KMS-11 (cell line): ENCODE measurements at regions not wholly inside any gene's neighbourhood (a gene's known extent, or its start where the extent isn't known, plus 50 kb on each side); places are given as distances from the start of the nearest gene placed in this dataset.

ENCODE experiments used
- H2AFZ ChIP-seq: fragments of 200-600 bp; sonication (generic); 2 replicates; pipeline ENCODE4 v1.6.1; 2016; ENCODE audit warnings: antibody characterized with exemption, mixed run types, low read depth
- H3K27ac ChIP-seq: fragments of 200-600 bp; sonication (generic); 2 replicates; pipeline ENCODE4 v1.6.1; 2016; ENCODE audit warnings: mild to moderate bottlenecking, mixed run types
- H3K27me3 ChIP-seq: fragments of 200-600 bp; sonication (generic); 2 replicates; pipeline ENCODE4 v1.6.1; 2017; ENCODE audit warnings: mild to moderate bottlenecking, low read depth, mixed run types, moderate library complexity; ENCODE audit not compliant: insufficient read depth
- H3K36me3 ChIP-seq: fragments of 200-600 bp; sonication (generic); 2 replicates; pipeline ENCODE4 v1.6.1; 2017; ENCODE audit warnings: mild to moderate bottlenecking, mixed run types; ENCODE audit not compliant: insufficient read depth
- H3K4me1 ChIP-seq: fragments of 200-600 bp; sonication (generic); 2 replicates; pipeline ENCODE4 v1.6.1; 2016; ENCODE audit warnings: mild to moderate bottlenecking, low read depth, mixed run types; ENCODE audit not compliant: poor library complexity, severe bottlenecking
- H3K4me2 ChIP-seq: fragments of 200-600 bp; sonication (generic); 2 replicates; pipeline ENCODE4 v1.7.0; 2016; ENCODE audit warnings: mild to moderate bottlenecking, mixed run types
- H3K4me3 ChIP-seq: fragments of 200-600 bp; sonication (generic); IDR thresholded peaks from 2 replicates; pipeline ENCODE4 v1.6.1; 2017; ENCODE audit warnings: low read depth, low read length, mixed read lengths; ENCODE audit not compliant: insufficient read depth
- H3K79me2 ChIP-seq: fragments of 200-600 bp; sonication (generic); 2 replicates; pipeline ENCODE4 v1.6.1; 2016; ENCODE audit warnings: low read depth, mixed run types; ENCODE audit not compliant: insufficient read depth
- H3K9ac ChIP-seq: fragments of 200-600 bp; sonication (generic); 2 replicates; pipeline ENCODE4 v1.6.1; 2016; ENCODE audit warnings: mild to moderate bottlenecking, mixed run types
- H4K20me1 ChIP-seq: fragments of 200-600 bp; sonication (generic); 2 replicates; pipeline ENCODE4 v1.6.1; 2016; ENCODE audit warnings: mild to moderate bottlenecking, mixed run types; ENCODE audit not compliant: insufficient read depth
- TF ChIP-seq, protein P1 (sequence below): fragments of 200-600 bp; sonication (generic); conservative IDR thresholded peaks from 2 replicates; pipeline ENCODE4 v1.6.1; 2017; ENCODE audit warnings: low read depth, mild to moderate bottlenecking, antibody characterized with exemption, low read length, moderate library complexity, mixed read lengths

DNA sequence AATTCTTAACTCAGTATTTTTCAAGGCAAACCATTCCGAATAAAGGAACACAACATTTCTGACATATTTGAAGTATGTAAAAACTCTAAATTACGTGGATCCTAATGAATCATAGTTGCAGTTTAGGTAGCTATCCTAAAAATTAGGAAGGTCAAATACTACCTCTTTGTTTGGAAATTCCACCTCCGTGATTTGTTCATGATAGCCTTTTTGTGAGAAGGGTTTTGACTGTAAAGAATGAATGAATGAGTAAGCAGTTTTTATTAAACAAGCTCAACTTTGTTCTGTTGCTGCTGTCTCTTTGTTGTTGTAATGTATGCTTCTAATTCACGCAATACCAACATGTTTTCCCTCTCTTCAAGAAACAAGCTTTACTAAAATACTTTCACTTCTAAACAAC, 840.4 kb downstream of the USP25 start:
- no peaks in the 10 kb centered on the region for H4K20me1 ChIP-seq
- H3K27ac ChIP-seq, result no peak overlapping the region

DNA sequence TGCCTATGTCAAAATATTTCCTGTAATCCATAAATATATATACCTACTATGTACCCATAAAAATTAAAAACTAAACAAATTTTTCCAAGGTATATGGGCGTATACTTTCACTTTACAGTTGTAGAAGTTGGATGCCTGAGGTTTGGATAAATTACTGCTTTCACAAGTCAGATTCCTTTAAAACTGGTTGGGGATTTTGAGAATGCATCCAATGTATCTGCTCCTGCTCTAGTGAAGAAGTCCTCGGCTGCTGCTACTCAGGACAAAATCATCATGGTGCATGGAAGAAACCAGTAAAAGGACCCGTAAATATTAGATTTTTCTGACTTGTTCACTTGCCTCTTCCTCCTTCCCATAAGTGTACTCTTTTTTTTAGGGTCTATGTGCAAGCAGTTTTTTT, 841.1 kb downstream of the USP25 start:
- no peak overlapping the region for H3K4me2 ChIP-seq
- no peaks in the 10 kb centered on the region for H3K79me2 ChIP-seq
- peaks cover 5% of the 10 kb centered on the region for H3K4me1 ChIP-seq
- no peak overlapping the region for H3K4me3 ChIP-seq
- no peak overlapping the region for H2AFZ ChIP-seq
- H3K27ac ChIP-seq, result no peak overlapping the region
- H3K9ac ChIP-seq, result no peak overlapping the region
- H4K20me1 ChIP-seq, result no peaks in the 10 kb centered on the region
- no peaks in the 10 kb centered on the region for H3K27me3 ChIP-seq
- no peaks in the 10 kb centered on the region for H3K36me3 ChIP-seq
- TF ChIP-seq, protein P1, sequence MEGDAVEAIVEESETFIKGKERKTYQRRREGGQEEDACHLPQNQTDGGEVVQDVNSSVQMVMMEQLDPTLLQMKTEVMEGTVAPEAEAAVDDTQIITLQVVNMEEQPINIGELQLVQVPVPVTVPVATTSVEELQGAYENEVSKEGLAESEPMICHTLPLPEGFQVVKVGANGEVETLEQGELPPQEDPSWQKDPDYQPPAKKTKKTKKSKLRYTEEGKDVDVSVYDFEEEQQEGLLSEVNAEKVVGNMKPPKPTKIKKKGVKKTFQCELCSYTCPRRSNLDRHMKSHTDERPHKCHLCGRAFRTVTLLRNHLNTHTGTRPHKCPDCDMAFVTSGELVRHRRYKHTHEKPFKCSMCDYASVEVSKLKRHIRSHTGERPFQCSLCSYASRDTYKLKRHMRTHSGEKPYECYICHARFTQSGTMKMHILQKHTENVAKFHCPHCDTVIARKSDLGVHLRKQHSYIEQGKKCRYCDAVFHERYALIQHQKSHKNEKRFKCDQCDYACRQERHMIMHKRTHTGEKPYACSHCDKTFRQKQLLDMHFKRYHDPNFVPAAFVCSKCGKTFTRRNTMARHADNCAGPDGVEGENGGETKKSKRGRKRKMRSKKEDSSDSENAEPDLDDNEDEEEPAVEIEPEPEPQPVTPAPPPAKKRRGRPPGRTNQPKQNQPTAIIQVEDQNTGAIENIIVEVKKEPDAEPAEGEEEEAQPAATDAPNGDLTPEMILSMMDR, result no peak

More for the DNA sequence above, 840.4 kb downstream of the USP25 start:
- Histone ChIP-seq H3K79me2 (no peaks in the 10 kb centered on the region), H3K9ac (no peak overlapping the region), H3K27me3 (no peaks in the 10 kb centered on the region), H3K4me1 (peaks cover 3% of the 10 kb centered on the region), H3K36me3 (no peaks in the 10 kb centered on the region), H3K4me2 (no peak overlapping the region), H2AFZ (no peak overlapping the region), H3K4me3 (no peak overlapping the region)
- TF ChIP-seq, protein P1, result no peak

DNA sequence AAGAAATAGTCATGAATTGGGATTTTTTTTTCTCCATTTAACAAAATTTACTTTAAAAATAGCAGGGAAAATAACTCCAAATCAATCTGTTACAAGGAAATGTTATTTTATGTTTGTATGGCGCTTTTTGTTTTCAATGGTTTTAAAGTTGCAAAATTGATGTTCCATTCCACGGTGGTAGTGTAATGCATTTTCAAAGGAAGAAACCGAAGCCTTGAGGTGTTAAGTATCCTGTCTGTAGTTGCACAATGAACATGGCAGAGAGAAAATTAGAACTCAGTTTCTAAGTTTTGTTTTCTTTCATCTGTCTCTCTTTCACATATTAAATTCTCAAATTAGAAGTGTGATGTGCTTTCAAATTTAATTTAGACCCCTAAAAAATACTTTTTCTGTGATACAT, 841.8 kb downstream of the USP25 start:
- H3K4me2 ChIP-seq, result no peak overlapping the region

DNA sequence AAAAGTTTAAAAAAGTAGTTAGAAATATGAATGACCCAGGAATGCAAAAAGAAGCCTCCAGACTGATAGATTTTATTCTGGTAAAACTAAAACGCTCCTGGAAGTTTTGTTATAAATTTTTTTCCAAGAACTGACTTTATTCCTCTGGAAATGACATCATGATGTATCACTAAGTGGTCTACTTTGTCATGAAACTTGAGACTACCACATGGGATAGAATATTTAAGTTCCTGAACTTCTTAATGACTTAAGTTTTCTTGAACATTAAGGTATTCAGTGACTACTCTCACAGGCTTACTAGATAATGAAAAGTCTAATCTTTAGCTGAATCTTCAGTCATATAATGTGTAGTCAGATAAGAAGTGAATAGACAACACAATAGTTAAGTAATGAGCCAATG, 842.2 kb downstream of the USP25 start:
- Histone ChIP-seq H3K9ac (no peak overlapping the region), H3K27ac (no peak overlapping the region), H2AFZ (no peak overlapping the region), H3K79me2 (no peaks in the 10 kb centered on the region), H3K36me3 (no peaks in the 10 kb centered on the region), H3K27me3 (no peaks in the 10 kb centered on the region), H3K4me1 (peaks cover 17% of the 10 kb centered on the region), H3K4me3 (no peak overlapping the region), H3K4me2 (no peak overlapping the region), H4K20me1 (no peaks in the 10 kb centered on the region)
- TF ChIP-seq, protein P1, result no peak

More for the DNA sequence above, 841.8 kb downstream of the USP25 start:
- no peak overlapping the region for H3K27ac ChIP-seq
- TF ChIP-seq, protein P1, result no peak
- H3K4me1 ChIP-seq, result peaks cover 12% of the 10 kb centered on the region
- H3K36me3 ChIP-seq, result no peaks in the 10 kb centered on the region
- H4K20me1 ChIP-seq, result no peaks in the 10 kb centered on the region
- no peaks in the 10 kb centered on the region for H3K27me3 ChIP-seq
- no peaks in the 10 kb centered on the region for H3K79me2 ChIP-seq
- no peak overlapping the region for H3K9ac ChIP-seq
- H2AFZ ChIP-seq, result no peak overlapping the region
- H3K4me3 ChIP-seq, result no peak overlapping the region
